GM12875 (cell line): ENCODE measurements at regions not wholly inside any gene's neighbourhood (a gene's known extent, or its start where the extent isn't known, plus 50 kb on each side); places are given as distances from the start of the nearest gene placed in this dataset.

Experiments
- H3K4me3 ChIP-seq: one replicate; pipeline ENCODE4 v1.5.1; 2011; ENCODE audit warnings: low read depth, low read length, control low read depth
- TF ChIP-seq, protein P1 (sequence below): IDR thresholded peaks from 2 replicates; pipeline ENCODE4 v1.5.1; 2011; ENCODE audit warnings: low read depth, mild to moderate bottlenecking, control low read depth, inconsistent platforms, low read length, moderate library complexity, borderline replicate concordance; ENCODE audit not compliant: insufficient read depth

DNA sequence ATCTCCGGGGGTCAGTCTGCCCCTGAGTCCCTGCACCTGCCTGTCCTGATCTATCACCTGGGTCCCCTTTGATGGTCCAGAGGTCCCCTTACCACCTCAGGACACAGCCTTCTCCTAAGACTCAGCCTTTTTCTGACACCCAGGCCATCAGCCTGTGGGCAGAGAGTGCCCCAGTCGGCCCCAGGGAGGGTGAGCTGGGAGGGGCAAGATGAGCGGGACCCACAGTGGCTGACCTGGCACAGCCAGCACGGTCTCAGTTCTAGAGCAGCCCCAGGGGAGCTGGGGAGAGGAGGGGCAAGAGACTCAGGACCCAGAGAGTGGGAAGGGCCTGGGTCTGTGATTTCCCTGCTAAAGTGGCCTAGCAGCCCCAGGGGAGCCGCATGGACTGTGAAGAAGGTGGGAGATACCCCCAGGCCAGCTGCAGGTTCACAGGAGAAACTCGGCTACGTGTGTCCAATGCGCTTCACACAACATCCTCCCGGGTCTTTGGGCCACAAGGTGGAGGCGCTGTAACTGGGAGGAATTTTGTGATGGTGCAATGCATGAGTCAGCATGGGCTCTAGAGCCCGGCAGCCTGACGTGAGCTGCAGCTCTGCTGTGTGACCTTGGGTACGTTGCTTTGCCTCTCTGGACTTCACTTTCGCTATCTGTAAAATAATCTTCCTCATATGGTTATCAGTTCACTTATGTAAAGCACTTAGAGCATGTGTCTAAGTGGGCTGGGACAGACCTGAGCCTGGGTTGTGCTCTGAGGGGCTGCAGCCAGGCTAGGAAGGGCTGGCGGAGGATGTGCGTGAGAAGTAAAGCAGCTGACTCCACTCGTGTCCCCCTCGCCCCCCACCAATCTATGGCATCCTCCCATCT, 67.2 kb upstream of the LHX1 start:
- TF ChIP-seq, protein P1, sequence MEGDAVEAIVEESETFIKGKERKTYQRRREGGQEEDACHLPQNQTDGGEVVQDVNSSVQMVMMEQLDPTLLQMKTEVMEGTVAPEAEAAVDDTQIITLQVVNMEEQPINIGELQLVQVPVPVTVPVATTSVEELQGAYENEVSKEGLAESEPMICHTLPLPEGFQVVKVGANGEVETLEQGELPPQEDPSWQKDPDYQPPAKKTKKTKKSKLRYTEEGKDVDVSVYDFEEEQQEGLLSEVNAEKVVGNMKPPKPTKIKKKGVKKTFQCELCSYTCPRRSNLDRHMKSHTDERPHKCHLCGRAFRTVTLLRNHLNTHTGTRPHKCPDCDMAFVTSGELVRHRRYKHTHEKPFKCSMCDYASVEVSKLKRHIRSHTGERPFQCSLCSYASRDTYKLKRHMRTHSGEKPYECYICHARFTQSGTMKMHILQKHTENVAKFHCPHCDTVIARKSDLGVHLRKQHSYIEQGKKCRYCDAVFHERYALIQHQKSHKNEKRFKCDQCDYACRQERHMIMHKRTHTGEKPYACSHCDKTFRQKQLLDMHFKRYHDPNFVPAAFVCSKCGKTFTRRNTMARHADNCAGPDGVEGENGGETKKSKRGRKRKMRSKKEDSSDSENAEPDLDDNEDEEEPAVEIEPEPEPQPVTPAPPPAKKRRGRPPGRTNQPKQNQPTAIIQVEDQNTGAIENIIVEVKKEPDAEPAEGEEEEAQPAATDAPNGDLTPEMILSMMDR: no peak
- H3K4me3 ChIP-seq: no peak overlapping the region

DNA sequence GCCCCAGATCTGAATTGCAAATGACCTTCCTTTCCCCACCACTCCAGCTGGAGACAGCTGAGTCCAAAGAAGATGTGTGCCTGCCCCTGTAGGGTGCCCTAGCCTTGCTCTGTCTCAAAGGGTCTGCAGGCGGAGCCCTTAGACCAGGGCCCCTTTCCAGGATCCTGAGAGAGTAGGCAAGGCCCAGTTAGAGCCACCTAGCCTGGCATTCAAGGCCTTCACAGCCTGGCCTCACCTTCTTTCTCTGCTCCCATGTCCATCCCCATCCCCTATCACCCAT, 66.6 kb upstream of the LHX1 start:
- TF ChIP-seq, protein P1: no peak
- H3K4me3 ChIP-seq: no peak overlapping the region

DNA sequence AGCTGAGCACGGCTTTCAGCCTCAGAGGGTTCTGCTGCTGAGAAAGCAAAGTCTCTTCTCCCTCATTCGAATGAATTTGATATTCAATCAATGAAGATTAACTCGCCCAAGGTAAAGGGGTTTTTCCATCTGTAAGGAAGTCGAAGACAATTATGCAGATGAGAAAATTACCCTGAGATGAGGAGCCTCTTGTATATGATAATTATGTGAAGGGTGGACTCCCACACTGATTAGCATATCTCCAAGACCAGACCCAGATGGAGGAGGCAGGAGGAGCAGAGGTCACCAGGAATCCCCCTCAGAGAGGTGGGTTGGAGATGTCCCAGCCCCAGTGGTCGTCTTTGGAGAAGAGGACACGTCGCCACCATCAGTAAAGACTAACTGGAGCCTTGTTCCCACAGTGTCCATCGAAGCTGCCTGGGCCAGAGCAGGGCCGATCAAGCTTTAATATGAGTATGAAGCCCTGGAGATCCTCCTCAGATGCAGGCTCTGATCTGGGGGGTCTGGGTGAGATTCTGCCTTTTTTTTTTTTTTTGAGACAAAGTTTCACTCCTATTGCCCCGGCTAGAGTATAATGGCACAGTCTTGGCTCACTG, 61.5 kb upstream of the LHX1 start:
- no peak overlapping the region for H3K4me3 ChIP-seq
- TF ChIP-seq, protein P1: no peak

DNA sequence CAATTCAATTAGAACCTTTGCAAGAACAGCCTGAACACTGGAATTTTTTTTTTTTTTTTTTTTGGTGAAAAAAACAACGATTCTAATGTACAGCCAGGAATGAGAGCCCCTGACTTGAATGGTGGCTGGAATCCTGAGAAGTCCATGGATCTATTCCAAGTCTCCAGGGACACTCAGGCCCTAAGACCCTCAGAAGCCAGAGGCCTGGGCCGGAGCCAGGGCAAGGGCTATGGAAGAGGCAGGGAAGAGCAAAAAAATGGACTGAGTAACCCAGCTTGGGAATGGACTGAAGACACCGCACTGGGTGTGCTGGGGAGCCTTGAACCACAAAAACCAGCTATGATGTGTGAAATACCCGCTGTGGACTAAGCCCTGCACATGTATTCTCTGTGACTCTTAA, 60.3 kb upstream of the LHX1 start:
- no peak overlapping the region for H3K4me3 ChIP-seq
- TF ChIP-seq, protein P1: no peak

DNA sequence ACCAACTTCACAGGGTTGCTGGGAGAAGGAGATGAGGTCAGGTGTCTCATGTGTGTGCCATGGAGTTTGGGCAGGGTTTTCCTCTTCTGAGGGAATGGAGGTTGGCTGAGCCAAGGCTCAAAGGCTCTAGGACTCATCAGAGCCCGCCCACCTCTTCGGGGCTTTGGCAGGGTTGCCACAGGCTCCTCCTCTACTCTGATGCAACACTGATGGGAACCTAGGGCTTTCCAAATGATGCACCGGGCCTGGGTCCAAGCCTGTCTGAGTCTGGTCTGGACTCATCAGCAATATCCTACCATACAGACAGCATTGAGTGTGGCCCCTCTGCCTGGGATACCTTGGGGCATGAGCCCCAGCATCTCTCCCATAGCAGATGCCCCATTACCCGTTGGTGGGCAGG, 59.5 kb upstream of the LHX1 start:
- TF ChIP-seq, protein P1: no peak
- H3K4me3 ChIP-seq: no peak overlapping the region

DNA sequence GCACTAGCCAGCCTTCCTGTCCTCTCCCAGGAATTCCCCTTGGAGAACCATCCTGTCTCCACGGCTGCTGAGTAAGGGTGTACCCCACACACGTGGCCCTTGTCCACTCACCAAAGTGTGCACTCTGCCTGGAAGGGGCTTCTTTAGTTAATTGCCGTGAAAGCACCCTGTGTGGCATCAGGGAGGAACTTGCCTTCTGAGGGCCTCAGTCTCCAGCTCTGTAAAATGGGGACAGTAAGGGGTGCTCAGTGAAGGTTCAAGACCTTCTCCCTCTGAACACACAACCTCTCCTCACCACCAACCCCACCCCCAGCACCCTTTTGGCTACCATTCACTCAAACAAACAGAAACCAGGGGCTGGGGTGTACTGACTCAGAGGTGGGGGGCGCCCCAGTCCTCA, 59.1 kb upstream of the LHX1 start:
- H3K4me3 ChIP-seq: no peak overlapping the region
- TF ChIP-seq, protein P1: no peak

DNA sequence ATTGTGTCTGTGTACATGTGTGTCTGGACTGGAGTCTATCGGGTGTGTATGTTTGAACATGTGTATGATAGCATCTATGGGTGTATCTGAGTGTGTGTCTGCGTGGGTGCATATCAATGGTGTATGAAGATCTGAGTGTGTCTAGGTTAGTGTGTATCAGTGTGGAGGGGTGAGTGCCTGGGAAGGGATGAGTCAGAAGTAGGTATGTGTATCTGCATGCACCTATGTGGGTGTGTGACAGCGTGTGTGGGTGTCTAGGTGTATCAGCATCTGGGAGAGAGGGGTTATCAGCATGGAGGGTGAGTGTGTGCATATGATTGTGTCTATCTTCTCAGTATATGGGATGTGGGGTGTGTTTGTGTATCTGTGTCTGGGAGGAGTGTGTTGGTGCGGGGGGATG, 58.2 kb upstream of the LHX1 start:
- no peak overlapping the region for H3K4me3 ChIP-seq
- TF ChIP-seq, protein P1: no peak
